Activated gamma-delta T cell treated with anti-CD3 and anti-CD28 coated beads, Interleukin-2, amount 50 U/mL, for 16 hours (primary cell): ENCODE measurements at regions not wholly inside any gene's neighbourhood (a gene's known extent, or its start where the extent isn't known, plus 50 kb on each side); places are given as distances from the start of the nearest gene placed in this dataset.
"Not testable (repeated sequence)": the region's sequence is repeated elsewhere in the genome, so short reads cannot be mapped to it uniquely, and the experiment has no call there.

Experiments
- DNase-seq: peaks from one replicate; pipeline ENCODE4 v3.0.0-alpha.2; 2020; ENCODE audit warnings: low read depth

DNA sequence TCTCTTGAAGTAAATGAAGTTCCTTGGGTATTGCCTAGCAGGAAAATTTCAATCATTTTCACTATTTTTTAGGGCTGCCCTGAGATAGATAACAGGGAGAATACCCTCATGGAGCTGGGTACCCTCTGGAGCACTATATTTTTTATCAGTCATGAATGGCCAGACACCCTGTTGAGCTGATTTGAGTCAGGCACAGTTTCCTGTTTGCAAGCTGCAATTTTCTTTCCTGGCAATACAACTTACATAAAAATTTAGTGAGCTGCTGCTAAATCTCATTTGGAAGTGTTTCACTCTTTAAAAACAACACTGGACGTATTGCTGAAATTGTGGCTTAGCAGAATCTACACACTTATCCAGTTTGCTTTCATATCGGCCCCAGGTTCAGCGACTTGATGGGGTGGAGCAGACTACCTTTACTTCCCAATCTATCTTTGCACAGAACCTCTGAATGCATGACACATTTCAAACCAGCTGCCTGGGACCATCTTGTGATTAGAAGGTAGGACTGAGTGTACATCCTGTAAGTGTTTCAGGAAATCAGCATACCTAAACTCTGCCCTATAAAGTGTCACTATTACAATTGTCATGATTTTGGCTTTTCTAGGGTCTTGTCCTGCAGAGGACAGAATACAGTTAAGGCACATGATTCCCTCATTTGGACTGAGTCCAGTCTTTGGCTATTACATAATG, 125.7 kb upstream of the FAM3C start:
- DNase-seq = no peak

DNA sequence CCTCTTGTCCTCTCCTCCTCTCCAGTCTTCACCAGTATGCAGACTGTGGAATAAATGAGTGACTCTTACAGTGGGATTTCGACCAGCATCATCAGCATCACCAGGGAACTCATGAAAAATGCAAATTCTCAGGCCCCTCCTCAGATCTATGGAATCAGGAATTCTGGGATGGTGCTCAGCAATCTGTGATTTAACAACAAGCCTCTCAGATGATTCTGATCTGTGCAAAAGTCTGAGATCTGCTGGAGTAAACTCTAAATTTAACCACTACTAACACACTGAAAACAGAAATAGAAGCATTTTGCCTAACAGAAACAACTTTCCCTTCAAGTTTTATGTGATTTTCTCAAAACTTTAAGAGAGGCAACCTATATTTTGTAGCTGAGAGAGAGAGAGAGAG, 124.8 kb upstream of the FAM3C start:
- DNase-seq = no peak

DNA sequence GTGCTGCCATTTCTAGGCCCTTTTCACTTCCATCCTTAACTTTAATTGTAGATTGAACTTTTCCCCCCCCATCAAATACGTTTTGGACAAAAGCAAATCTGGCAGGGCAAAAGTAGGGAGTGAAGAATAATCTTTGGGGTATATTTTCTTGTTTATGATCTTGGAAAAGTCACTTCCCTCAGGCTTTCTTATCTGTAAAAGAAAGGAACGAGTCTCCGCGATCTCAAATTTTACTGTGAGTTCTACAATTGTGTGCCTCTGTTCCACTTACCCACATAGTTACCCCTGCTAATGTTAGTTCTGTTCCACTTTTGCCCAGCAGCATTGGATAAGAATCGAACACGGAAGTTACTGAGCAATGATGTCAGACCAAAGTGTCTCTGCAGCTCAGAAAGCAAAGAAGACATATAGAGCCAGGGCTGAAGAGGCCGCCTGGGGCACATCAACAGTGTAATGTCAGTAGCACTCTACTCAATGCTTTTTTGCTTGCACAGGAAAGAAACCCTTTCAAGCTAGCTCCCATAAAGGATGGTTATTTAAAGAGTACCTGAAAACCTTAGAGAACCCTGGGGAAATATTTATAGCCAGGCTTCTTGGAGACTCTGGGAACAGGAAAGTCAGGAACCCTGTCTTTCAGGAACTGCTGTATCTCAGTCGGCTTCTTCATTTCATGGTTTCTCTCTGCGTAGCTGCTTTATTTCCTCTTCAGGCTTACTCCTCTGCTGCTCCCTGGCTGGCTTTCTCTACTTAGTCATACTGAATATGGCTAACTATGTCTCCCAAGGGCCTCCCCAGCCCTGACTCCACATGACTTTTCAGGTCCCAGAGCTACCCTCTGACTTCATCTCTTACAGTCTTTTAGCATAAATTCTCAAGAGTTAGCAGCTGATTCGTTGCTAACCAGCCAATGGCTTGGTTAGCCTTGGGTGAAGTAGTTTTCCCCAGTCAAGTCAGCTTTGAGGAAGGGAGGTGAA, 123.7 kb upstream of the FAM3C start:
- no peak for DNase-seq

DNA sequence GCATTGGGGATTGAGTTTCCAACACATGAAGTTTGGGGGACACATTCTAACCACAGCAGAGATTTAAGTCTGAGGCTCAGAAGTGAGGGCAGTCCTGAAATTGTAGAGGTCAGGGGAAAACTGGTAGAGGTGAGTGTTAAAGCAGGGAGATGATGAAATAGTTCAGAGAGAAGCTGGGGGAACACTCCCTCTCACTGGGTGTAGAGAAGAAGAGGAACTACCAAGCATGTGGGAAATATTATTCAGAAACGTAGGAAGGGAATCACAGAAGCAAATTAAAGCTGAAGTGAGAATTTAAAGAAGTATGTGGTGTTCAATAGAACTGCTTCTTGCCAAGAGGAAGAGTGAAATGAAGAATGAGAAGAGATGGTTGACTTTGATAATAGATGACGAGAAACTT, 121.5 kb upstream of the FAM3C start:
- no peak for DNase-seq

DNA sequence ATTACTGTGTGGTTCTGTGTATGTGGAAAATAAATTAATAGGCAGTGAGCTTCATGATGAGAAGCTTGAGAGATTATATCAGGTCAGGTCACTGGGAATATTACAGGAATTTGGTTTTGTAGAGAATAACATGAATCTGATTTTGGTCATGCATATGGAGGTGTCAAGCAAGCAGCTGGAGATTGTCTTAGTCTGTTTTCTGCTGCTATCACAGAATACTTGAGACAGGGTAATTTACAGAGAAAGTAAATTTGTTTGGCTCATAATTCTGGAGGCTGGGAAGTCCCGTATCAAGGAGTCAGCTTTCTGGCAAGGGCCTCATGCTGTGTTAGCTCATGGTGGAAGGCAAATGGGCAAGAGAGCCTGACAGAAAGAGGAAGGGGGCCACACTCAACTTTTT, 120.7 kb upstream of the FAM3C start:
- DNase-seq = no peak

DNA sequence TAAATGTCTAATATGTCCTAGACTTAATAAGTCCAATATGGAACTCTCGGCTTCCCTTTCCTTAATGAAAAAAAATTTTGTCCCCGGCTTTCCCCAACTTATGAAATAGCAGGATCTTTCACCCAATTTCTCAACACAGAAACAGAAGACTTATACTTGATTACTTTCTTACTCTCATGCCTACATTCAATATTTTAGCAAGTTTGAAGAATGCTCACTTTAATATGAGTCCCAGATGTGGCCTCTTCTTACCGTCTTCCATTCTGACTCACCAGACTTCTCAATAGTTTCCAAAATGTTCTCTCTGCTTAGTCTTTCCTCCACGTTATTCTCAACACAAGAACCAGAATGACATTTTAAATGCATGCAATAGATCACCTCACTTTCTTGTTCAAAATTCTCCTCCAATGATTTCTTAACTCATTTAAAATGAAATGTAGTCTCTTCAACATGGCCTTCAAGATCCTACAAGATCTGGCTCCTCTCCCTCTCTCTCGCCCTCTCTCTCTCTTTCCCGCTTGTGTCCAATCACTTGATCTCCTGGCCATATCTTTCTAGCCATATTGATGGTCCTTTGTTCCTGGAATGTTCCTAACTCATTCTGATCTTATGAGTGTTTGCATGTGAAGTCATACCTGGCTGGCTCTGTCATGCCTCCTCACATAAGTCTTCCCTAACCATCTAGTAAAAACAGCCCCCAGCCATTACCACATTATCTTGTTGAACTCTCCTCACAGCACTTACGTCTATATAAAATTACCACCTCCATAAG, 119.7 kb upstream of the FAM3C start:
- DNase-seq = no peak

DNA sequence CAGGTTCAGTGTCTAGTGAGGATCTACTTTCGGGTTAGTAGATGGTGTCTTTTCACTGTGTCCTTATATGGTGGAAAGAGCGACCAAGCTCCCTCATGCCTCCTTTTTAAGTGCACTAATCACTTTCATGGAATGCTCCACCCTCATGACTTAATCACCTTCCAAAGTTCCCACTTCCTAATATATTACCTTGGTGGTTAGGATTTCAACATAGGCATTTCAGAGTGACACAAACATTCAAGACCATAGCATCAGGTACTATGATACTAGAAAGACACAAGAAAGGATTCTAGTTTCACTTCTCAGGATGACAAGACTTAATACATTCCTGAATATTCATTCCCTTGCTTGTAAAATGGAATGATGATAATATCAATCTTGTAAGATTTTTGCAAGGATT, 119.1 kb upstream of the FAM3C start:
- no peak for DNase-seq

DNA sequence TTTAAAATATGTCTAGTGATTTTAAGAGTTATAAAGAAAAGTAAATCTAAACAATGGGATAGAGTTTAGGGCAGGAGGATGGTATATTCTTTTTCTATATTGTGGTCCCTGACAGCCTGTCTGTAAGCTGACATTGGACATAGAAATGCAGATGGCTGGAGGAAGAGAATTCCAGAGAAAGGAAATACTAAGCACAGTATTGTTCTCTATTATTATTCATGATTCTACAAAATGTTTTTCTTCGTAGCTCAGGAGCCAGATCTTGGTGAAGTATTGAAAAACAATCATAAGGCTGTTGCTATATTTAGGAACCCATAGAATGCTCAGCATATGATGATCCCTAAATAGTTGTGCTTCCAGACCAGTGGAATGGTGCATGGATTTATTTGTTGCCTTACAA, 117.0 kb upstream of the FAM3C start:
- no peak for DNase-seq

DNA sequence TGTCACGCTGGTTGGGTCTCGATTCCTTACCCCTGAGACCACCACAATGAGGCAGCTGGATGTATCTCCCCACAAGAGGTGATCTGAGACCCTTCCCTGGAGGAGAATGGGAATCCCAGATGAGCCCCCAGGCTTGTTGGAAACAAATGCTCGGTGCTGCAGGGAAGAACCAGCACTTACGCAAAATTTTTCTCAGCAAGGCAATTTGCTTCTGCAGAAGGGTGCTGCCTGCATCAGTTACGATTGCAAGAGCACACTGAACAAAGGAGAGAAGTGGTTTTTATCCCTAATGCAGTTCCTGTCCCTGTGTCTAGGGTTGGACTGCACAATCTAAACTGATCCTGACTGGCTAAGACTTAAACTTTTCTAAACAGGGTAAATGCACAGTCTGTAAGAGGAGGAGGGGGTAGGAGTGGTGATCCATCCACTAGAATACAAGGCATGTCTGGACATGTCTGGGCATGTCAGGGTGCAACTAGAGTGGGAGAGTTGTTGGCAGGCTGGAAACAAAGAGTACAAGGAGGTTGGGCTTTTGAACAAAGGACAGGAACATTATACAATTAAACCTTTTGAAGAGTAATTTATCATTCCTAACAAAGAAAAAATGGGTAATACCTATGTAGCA, 114.9 kb upstream of the FAM3C start:
- DNase-seq = no peak

DNA sequence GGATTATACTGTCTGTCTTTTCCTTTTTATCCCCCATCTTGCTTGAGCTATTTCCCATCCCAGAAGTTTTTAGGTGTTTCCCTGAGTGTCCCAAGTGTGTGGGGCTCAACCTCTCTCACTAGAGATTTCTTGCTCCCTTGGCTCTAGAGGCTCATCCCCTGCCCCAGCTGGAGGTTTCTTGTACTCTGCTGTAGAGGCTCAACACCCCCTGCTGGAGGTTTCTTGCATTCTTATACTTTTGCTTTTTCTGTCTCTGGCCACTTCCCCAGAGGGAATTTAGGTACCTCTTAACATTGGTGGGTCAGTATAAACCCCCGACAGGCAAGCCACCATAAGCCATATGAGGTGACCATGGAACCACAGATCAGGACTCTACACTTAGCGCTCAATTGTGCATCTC, 114.2 kb upstream of the FAM3C start:
- DNase-seq = no peak

DNA sequence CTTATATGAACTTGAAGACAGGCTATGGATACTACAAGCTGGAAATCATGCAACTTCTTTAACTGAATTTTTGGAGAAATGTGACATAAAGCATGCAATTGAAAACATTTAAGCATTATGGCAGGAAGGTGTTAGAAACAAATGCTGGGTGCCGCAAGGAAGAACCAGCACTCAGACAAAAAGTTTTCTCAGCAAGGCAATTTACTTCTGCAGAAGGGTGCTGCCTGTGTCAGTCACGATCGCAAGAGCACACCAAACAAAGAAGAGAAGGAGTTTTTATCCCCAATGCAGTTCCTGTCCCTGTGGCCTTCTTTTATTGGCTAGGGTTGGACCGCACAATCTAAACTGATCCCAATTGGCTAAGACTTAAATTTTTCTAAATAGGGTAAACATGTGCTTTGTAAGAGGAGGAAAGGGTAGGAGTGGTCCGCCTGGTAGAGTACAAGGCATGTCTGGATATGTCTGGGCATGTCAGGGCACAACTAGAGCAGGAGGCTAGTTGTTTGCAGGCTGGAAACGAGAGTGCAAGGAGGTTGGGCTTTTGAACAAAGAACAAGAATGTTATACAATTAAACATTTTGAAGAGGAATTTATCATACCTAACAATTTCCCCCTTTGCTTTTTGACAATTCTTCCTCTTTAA, 109.6 kb upstream of the FAM3C start:
- DNase-seq = no peak

DNA sequence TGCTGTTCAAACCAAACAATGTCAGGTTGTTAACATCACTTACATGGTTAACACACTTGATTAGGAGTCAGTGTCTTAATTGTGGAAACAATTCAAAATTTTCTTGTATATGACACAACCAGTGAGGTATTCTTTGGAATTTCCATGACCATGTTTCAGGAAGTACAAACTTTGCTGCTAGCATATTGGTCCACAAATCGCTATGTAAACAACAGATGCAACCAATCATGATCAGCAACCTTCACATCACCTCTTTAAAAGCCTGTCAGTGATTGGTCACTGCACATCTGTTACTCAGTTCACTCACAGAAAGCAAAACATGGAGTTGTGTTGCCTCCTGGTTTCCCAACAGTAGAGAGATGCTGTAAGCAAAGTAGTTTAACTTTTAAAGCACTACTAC, 108.9 kb upstream of the FAM3C start:
- DNase-seq = no peak

DNA sequence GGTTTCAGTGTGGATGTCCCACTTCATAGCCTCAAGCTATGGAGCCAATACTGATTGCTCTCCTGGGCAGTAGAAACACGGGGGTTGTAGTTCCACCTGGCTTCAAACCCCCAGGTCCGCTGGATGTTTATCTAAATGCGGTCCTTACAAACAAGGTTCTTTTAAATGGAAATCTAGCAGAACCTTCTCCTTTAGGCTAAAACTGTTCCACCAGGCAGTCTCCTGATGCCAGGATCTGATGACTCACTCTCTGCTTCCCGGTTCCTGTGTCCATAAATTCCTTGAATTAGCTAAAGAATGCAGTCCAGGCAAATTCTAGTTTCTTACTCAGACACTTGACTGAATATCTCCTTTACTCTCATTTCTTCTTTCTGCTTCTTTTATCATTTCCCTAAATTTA, 108.4 kb upstream of the FAM3C start:
- no peak for DNase-seq

DNA sequence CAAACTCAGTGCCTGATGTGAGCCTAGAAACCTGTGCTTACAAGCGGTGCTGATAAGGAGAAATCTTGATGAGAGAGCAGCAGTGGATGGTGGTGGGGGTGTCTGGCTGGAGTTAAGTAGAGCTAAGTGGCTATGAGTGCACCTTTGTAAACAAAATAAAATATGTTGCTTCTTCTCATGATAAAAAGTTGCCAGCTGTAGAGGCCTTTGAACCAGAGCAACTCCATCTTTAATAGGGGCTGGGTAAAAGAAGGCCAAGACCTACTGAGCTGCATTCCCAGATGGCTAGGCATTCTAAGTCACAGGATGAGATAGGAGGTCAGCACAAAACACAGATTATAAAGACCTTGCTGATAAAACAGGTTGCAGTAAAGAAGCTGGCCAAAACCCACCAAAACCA, 107.6 kb upstream of the FAM3C start:
- no peak for DNase-seq

DNA sequence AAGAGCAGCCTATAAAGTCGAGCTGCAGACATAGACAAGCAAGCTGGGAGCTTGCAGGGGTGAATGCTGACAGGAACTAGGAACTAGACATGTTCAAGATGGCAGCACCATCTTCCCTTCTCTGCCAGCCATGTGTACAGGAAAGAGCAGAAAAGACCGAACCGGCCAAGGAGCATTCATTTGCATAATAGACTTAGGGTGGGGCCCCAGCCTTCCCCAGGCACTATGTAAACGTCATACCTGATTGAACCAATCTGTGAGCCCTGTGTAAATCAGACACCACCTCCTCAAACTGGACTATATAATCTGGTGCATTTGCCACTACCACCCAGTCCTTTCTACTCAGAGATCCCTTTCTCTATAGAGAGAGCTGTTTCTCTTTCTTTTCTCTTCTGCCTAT, 106.9 kb upstream of the FAM3C start:
- no peak for DNase-seq

DNA sequence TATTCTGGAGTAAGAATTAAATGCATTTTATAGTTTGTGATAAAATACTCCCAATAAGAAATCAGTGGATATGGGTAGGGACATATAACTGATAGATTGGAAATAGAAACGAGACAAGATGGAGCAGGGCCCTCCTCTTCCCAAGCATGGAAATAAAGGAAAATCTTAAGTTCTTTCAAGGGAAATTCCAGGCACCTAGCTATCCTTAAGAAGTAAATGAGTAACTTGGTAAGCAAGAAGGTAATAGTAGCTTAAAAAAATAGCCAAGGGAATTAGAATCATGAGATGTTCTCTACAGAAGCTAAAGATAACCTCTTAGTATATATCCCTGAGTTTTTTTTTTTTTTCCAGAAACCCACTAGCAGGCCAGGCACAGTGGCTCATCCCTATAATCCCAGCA, 105.5 kb upstream of the FAM3C start:
- DNase-seq = no peak

DNA sequence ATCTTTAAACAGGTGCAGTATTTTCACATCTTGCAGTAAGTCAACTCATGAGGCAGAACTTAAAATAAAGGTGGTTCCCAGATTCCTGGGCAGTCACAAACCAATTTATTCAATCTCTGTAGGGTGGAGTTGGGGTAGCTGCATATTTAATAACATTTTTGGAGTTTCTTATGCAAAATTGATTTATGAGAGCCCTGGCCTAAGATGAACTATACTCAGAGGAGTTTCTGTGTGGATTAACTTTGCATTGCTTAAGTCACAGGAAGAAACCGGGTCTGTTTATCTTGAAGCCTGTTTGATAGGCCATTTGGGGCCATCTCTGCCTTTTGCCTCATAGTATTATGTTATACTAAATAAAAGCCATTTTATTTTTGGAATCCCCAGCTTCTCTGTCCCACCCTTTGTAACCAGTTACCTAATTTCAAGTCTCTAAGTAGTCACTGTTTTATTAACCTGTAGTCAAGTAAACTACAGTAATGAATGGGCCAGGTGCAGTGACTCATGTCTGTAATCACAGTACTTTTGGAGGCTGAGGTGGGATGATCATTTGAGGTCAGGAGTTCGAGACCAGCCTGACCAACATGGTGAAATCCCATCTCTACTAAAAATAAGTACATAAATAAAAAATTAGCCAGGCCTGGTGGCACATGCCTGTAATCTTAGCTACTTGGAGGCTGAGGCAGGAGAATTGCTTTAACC, 104.4 kb upstream of the FAM3C start:
- DNase-seq = no peak

DNA sequence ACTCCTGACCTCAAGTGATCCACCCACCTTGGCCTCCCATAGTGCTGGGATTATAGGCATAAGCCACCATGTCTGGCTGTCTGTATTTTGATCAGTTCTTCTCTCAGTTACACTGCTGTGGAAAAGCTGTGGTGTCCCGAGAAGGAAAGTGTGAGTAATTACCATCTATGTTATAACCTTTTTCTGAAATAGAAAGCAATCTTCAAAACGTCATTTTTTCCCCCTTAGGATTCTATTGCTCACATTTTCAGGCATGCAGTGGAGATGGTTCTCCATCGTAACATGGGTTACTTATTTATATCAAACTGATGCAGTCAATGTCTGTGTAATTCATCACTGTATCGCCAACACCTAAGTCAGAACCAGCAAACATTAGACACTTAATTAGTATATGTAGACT, 103.5 kb upstream of the FAM3C start:
- no peak for DNase-seq

DNA sequence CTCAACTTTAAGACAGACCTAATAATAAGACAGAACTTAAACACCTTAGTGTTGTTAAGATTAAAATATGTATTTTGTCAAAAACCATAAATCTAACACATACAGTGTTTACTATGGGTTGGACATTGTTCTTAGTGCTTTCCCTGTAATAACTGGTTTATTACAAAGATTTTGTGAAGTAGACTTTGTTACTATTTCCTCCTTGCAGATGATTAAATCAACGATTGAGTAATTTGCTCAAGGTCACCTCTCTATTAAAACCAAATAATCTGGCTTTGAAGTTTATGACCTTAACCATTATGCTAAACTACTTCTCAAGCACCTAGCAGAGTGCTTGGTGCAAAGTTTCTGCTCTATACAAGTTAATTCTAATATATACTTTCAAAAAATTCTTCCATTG, 102.7 kb upstream of the FAM3C start:
- DNase-seq = no peak

DNA sequence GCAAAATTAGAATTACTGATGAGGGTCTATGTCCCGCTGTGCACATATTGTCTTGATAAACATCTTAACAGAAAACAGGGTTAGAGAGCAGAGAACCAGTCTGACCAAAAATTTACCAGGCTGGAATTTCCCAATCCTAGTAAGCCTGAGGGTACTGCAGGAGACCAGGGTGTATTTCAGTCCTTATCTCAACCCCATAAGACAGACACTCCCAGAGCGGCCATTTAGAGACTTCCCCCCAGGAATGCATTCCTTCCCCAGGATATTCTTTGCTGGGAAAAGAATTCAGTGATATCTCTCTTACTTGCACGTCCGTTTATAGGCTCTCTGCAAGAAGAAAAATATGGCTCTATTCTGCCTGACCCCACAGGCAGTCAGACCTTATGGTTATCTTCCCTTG, 101.4 kb upstream of the FAM3C start:
- DNase-seq = not testable (repeated sequence)

DNA sequence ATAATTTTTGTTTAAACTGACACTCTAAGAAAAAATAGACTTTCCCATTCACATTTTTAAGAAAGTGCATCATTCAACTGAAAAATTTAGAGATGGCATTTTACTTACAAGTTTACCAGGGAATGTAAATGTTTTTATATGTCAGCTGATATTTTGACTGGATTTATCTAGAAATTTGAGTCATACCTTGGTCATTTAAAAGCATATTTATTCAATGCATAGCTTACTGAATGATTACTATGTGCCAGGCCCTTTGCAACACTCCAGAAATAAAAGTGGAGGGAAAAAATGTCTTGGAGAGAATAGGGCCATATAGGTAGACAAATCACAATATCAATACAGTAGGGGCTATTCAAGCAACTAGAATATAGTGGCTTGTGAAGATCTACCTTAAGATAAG, 98.4 kb upstream of the FAM3C start:
- DNase-seq = no peak
